ENCODE measurements at regions not wholly inside any gene's neighbourhood (a gene's known extent, or its start where the extent isn't known, plus 50 kb on each side); places are given as distances from the start of the nearest gene placed in this dataset.

DNA sequence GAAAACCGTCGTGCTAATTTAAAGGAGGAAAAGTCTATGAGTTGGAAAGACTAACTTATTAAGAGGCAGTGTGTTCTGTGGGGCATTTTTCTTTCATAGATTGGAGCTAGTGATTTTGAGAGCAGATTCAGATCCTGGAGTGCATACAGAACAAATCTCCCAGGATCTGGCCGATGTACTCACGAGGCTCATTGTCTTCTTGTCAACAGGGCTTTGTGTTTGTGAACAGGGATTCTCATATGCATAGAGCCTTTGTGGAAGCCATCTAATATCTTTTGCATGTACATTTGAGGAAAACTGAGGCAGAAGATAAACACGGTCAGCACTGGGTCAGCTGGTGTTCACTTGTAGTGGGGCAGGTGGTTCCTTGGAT lies 482.9 kb upstream of the TSHZ3 start:
- H3K4me1 Mint-ChIP-seq (ENCODE audit: low read depth) = no peaks in the 10 kb centered on the region

DNA sequence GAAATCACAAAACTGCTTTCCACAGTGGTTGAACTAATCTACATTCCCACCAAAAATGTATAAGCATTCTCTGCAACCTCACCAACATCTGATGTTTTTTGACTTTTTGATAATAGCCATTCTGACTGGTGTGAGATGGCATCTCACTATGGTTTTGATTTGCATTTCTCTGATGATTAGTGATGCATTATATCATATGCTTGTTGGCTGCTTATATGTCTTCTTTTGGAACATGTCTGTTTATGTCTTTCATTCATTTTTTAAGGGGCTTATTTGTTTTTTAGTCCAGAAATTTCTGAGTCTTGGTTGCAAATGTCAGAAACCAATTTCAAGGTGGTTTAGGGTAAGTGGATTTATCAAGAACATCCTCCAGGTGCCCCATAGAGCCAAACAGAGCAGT lies 484.8 kb upstream of the TSHZ3 start:
- Mint-ChIP-seq H3K9me3 (peaks cover 46% of the 10 kb centered on the region), H3K27ac (no peak overlapping the region), H3K4me3 (no peak overlapping the region), H3K27me3 (ENCODE audit: insufficient read depth) (no peaks in the 10 kb centered on the region), H3K36me3 (ENCODE audit: low read depth) (no peaks in the 10 kb centered on the region), H3K4me1 (ENCODE audit: low read depth) (no peaks in the 10 kb centered on the region)
- TF ChIP-seq, protein P1, sequence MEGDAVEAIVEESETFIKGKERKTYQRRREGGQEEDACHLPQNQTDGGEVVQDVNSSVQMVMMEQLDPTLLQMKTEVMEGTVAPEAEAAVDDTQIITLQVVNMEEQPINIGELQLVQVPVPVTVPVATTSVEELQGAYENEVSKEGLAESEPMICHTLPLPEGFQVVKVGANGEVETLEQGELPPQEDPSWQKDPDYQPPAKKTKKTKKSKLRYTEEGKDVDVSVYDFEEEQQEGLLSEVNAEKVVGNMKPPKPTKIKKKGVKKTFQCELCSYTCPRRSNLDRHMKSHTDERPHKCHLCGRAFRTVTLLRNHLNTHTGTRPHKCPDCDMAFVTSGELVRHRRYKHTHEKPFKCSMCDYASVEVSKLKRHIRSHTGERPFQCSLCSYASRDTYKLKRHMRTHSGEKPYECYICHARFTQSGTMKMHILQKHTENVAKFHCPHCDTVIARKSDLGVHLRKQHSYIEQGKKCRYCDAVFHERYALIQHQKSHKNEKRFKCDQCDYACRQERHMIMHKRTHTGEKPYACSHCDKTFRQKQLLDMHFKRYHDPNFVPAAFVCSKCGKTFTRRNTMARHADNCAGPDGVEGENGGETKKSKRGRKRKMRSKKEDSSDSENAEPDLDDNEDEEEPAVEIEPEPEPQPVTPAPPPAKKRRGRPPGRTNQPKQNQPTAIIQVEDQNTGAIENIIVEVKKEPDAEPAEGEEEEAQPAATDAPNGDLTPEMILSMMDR (IDR thresholded peaks at IDR 0.05) = no peak
- no peak for DNase-seq

More for the DNA sequence above, 482.9 kb upstream of the TSHZ3 start:
- H3K36me3 Mint-ChIP-seq (ENCODE audit: low read depth) = no peaks in the 10 kb centered on the region
- no peak overlapping the region for H3K27ac Mint-ChIP-seq
- DNase-seq = no peak
- H3K4me3 Mint-ChIP-seq = no peak overlapping the region
- H3K9me3 Mint-ChIP-seq = peaks cover 50% of the 10 kb centered on the region
- H3K27me3 Mint-ChIP-seq (ENCODE audit: insufficient read depth) = no peaks in the 10 kb centered on the region
- TF ChIP-seq, protein P1 (IDR thresholded peaks at IDR 0.05) = no peak

DNA sequence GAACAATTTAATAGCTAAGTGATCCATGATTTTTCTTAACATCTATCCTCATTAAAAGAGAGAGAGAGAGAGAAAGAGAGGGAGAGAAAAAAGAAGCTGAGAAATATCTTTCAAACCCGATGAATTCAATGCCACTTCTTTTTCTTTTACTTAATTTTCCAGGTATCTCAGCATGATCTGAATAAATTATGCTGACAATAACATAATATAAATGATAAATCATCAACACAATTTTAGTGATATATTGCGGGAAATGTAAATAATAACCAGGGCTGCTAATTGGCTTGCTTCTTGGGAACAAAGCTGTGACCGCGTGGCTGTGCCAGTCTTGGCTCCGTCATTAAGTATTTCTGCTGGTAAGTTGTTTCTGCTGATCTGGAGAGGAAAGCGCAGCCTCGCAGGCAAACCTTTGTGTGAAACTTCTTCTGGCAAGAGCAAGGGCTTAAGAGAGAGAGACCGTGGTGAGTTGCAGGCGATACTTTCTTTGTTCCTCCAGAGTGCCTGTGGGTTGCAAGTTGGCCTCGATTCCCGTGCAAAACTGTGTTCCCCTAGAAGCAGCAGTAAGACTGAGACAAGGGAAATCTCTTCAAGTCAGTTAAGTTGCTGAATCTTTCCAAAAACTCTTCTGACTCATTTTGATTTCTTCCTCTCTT lies 489.1 kb upstream of the TSHZ3 start:
- Mint-ChIP-seq H3K4me1 (ENCODE audit: low read depth) (no peaks in the 10 kb centered on the region), H3K27me3 (ENCODE audit: insufficient read depth) (no peaks in the 10 kb centered on the region), H3K27ac (no peak overlapping the region), H3K4me3 (no peak overlapping the region), H3K36me3 (ENCODE audit: low read depth) (no peaks in the 10 kb centered on the region), H3K9me3 (peaks cover 52% of the 10 kb centered on the region)
- DNase-seq = no peak
- TF ChIP-seq, protein P1 (IDR thresholded peaks at IDR 0.05) = no peak

DNA sequence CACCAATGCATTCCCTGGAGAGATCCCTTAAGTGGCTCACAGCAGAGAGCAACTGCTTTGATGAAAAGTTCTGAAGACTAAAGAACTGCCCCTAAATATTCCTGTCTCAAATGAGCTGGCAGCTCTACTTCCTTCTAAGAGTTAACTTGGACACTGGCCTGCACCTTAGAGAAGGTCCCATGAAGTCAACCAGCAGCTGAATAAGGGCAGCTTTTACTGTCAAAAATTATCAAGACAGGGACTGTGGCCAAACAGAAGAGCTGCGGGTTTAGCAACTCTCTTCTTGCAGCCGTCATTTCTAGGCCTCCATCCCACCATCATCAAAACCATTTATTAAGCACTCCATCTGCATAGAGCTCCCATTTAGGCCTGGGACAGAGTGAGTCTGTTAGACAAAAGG lies 491.1 kb upstream of the TSHZ3 start:
- Mint-ChIP-seq H3K36me3 (ENCODE audit: low read depth) (no peaks in the 10 kb centered on the region), H3K4me1 (ENCODE audit: low read depth) (no peaks in the 10 kb centered on the region), H3K27ac (no peak overlapping the region), H3K9me3 (peaks cover 66% of the 10 kb centered on the region), H3K4me3 (no peak overlapping the region), H3K27me3 (ENCODE audit: insufficient read depth) (no peaks in the 10 kb centered on the region)
- no peak for DNase-seq
- TF ChIP-seq, protein P1 (IDR thresholded peaks at IDR 0.05) = no peak

DNA sequence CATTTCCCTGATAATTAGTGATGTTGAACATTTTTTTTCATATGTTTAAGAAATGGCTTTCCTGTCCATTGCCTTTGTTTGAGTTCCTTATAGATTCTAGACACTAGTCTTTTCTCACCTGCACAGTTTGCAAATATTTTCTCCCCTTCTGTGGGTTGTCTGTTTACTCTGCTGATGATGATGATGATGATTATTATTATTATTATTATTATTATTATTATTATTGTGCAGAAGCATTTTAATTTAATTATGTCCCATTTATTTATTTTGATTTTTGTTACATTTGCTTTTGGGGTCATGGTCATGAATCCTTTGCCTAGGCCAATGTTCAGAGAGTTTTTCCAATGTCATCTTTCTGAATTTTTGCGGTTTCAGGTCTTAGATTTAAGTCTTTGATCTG lies 492.5 kb upstream of the TSHZ3 start:
- H3K4me3 Mint-ChIP-seq = no peak overlapping the region
- no peak overlapping the region for H3K27ac Mint-ChIP-seq
- no peaks in the 10 kb centered on the region for H3K4me1 Mint-ChIP-seq (ENCODE audit: low read depth)
- H3K36me3 Mint-ChIP-seq (ENCODE audit: low read depth) = no peaks in the 10 kb centered on the region
- no peak for DNase-seq
- peaks cover 62% of the 10 kb centered on the region for H3K9me3 Mint-ChIP-seq
- no peaks in the 10 kb centered on the region for H3K27me3 Mint-ChIP-seq (ENCODE audit: insufficient read depth)
- TF ChIP-seq, protein P1 (IDR thresholded peaks at IDR 0.05) = no peak

DNA sequence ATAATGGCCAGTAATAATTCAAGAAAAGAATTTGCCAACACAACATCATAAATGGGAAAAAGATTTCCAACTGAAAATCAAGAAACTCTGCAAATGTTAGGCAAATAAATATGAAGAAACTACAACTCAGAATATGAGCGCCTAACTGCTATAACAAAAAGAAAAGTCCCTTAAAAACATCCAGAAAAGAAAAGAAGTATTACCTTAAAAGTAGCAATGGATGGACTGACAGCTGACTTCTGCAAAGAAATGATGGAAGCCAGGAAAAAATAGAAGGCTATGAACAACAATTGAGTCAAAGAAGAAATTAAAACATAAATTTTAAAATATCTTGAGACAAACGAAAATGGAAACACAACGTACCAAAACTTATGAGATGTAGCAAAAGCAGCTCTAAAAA lies 482.3 kb upstream of the ZNF507 start:
- no peak overlapping the region for H3K27ac Mint-ChIP-seq
- TF ChIP-seq, protein P1 (IDR thresholded peaks at IDR 0.05) = no peak
- no peaks in the 10 kb centered on the region for H3K27me3 Mint-ChIP-seq (ENCODE audit: insufficient read depth)
- no peak overlapping the region for H3K4me3 Mint-ChIP-seq
- peaks cover 40% of the 10 kb centered on the region for H3K9me3 Mint-ChIP-seq
- H3K36me3 Mint-ChIP-seq (ENCODE audit: low read depth) = no peaks in the 10 kb centered on the region
- DNase-seq = no peak
- H3K4me1 Mint-ChIP-seq (ENCODE audit: low read depth) = no peaks in the 10 kb centered on the region

Data from HFFc6 (cell line).